GM12875 (cell line): ENCODE measurements at regions not wholly inside any gene's neighbourhood (a gene's known extent, or its start where the extent isn't known, plus 50 kb on each side); places are given as distances from the start of the nearest gene placed in this dataset.

ENCODE experiments used
- H3K4me3 ChIP-seq: one replicate; pipeline ENCODE4 v1.5.1; 2011; ENCODE audit warnings: low read depth, low read length, control low read depth
- TF ChIP-seq, protein P1 (sequence below): IDR thresholded peaks from 2 replicates; pipeline ENCODE4 v1.5.1; 2011; ENCODE audit warnings: low read depth, mild to moderate bottlenecking, control low read depth, inconsistent platforms, low read length, moderate library complexity, borderline replicate concordance; ENCODE audit not compliant: insufficient read depth

DNA sequence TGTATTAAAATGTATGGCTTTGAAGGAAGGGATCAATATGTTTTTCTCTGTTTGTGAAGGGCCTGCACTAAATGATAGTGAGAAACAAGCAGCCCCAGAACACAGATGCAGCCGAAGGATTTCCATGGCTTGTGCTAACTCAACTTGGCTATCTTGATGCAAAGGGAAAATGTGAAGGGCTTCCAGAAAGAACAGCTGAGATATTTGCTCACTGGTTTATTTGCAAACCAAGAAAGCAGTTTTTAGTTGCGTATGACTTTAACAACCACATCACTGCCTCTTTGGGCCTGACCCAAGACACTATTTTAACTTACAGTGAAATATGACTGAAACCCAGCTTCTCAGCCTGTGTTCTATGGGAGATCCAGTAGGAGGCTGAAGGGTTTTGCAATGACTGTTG is 369.9 kb downstream of the SETD4 start:
- H3K4me3 ChIP-seq = no peak overlapping the region
- TF ChIP-seq, protein P1, sequence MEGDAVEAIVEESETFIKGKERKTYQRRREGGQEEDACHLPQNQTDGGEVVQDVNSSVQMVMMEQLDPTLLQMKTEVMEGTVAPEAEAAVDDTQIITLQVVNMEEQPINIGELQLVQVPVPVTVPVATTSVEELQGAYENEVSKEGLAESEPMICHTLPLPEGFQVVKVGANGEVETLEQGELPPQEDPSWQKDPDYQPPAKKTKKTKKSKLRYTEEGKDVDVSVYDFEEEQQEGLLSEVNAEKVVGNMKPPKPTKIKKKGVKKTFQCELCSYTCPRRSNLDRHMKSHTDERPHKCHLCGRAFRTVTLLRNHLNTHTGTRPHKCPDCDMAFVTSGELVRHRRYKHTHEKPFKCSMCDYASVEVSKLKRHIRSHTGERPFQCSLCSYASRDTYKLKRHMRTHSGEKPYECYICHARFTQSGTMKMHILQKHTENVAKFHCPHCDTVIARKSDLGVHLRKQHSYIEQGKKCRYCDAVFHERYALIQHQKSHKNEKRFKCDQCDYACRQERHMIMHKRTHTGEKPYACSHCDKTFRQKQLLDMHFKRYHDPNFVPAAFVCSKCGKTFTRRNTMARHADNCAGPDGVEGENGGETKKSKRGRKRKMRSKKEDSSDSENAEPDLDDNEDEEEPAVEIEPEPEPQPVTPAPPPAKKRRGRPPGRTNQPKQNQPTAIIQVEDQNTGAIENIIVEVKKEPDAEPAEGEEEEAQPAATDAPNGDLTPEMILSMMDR = no peak

DNA sequence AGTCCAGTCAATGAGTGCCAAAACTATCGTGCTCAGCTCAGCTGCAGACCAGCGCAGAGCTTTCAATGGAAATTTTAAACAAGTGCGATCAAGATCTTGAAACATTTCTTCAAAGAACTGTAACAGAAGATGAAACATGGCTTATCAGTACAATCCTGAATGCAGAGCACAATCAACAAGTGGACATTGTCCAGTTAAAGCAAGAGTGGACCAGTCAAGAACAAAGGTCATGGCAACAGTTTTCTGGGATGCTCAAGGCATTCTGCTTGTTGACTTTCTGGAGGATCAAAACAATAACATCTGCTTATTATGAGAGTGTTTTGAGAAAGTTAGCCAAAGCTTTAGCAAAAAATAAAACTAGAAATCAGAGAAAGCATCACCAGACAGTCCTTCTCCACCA is 374.2 kb downstream of the SETD4 start:
- no peak overlapping the region for H3K4me3 ChIP-seq
- TF ChIP-seq, protein P1 = no peak

GRCh38 chr21:35683664-35684304 is 376.5 kb downstream of the SETD4 start:
- TF ChIP-seq, protein P1 = no peak
- H3K4me3 ChIP-seq = no peak overlapping the region

DNA sequence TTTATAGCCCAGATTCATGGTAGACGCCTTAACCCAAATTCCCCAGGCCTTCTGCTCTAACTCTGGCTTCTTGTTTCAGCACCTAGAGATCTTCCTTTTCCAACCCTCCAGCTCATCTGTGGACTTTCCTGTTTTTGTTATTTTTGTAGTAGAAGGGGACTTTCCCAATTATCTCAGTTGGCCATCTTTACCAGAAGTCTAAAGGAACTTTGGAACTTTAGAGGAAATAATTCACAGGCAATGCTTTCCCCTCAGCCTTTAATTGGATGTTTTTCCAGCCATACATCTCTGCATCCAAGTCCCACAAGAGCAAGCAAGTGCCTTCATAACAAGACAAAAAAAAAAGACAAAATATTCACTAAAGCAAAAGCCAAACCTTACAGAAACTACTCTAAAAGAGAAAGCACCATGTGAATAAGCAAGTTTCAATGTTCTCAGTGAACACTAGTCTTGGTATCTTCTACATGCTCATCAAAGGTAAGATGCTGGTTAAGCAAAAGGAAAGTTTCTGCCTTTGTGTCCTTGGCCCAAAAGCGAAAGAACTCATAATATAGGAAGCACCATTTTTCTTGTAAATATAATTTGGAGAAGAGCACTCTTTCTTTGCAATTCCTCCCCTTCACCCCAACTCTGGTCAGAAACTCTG is 377.3 kb downstream of the SETD4 start:
- TF ChIP-seq, protein P1 = no peak
- H3K4me3 ChIP-seq = no peak overlapping the region

GRCh38 chr21:35681946-35682345 is 378.4 kb downstream of the SETD4 start:
- no peak overlapping the region for H3K4me3 ChIP-seq
- TF ChIP-seq, protein P1 = no peak

- TF ChIP-seq, protein P1 = no peak
- H3K4me3 ChIP-seq = no peak overlapping the region
These were observed 381.2 kb downstream of the SETD4 start for GRCh38 chr21:35679076-35679475.

- no peak overlapping the region for H3K4me3 ChIP-seq
- TF ChIP-seq, protein P1 = no peak
These were observed 381.9 kb downstream of the SETD4 start for GRCh38 chr21:35678393-35678792.
